KMS-11 (cell line): ENCODE measurements at regions not wholly inside any gene's neighbourhood (a gene's known extent, or its start where the extent isn't known, plus 50 kb on each side); places are given as distances from the start of the nearest gene placed in this dataset.

Source experiments
- H2AFZ ChIP-seq: fragments of 200-600 bp; sonication (generic); 2 replicates; pipeline ENCODE4 v1.6.1; 2016; ENCODE audit warnings: antibody characterized with exemption, mixed run types, low read depth
- H3K27ac ChIP-seq: fragments of 200-600 bp; sonication (generic); 2 replicates; pipeline ENCODE4 v1.6.1; 2016; ENCODE audit warnings: mild to moderate bottlenecking, mixed run types
- H3K27me3 ChIP-seq: fragments of 200-600 bp; sonication (generic); 2 replicates; pipeline ENCODE4 v1.6.1; 2017; ENCODE audit warnings: mild to moderate bottlenecking, low read depth, mixed run types, moderate library complexity; ENCODE audit not compliant: insufficient read depth
- H3K36me3 ChIP-seq: fragments of 200-600 bp; sonication (generic); 2 replicates; pipeline ENCODE4 v1.6.1; 2017; ENCODE audit warnings: mild to moderate bottlenecking, mixed run types; ENCODE audit not compliant: insufficient read depth
- H3K4me1 ChIP-seq: fragments of 200-600 bp; sonication (generic); 2 replicates; pipeline ENCODE4 v1.6.1; 2016; ENCODE audit warnings: mild to moderate bottlenecking, low read depth, mixed run types; ENCODE audit not compliant: poor library complexity, severe bottlenecking
- H3K4me2 ChIP-seq: fragments of 200-600 bp; sonication (generic); 2 replicates; pipeline ENCODE4 v1.7.0; 2016; ENCODE audit warnings: mild to moderate bottlenecking, mixed run types
- H3K4me3 ChIP-seq: fragments of 200-600 bp; sonication (generic); IDR thresholded peaks from 2 replicates; pipeline ENCODE4 v1.6.1; 2017; ENCODE audit warnings: low read depth, low read length, mixed read lengths; ENCODE audit not compliant: insufficient read depth
- H3K79me2 ChIP-seq: fragments of 200-600 bp; sonication (generic); 2 replicates; pipeline ENCODE4 v1.6.1; 2016; ENCODE audit warnings: low read depth, mixed run types; ENCODE audit not compliant: insufficient read depth
- H3K9ac ChIP-seq: fragments of 200-600 bp; sonication (generic); 2 replicates; pipeline ENCODE4 v1.6.1; 2016; ENCODE audit warnings: mild to moderate bottlenecking, mixed run types
- H4K20me1 ChIP-seq: fragments of 200-600 bp; sonication (generic); 2 replicates; pipeline ENCODE4 v1.6.1; 2016; ENCODE audit warnings: mild to moderate bottlenecking, mixed run types; ENCODE audit not compliant: insufficient read depth
- CTCF ChIP-seq: fragments of 200-600 bp; sonication (generic); conservative IDR thresholded peaks from 2 replicates; pipeline ENCODE4 v1.6.1; 2017; ENCODE audit warnings: low read depth, mild to moderate bottlenecking, antibody characterized with exemption, low read length, moderate library complexity, mixed read lengths

- H3K27me3 ChIP-seq = no peaks in the 10 kb centered on the region
- no peak overlapping the region for H3K4me3 ChIP-seq
- no peaks in the 10 kb centered on the region for H3K4me1 ChIP-seq
- H3K27ac ChIP-seq = no peak overlapping the region
- no peaks in the 10 kb centered on the region for H3K79me2 ChIP-seq
- no peak overlapping the region for H3K4me2 ChIP-seq
- H4K20me1 ChIP-seq = no peaks in the 10 kb centered on the region
- H3K36me3 ChIP-seq = no peaks in the 10 kb centered on the region
- TF ChIP-seq CTCF = no peak
- H2AFZ ChIP-seq = no peak overlapping the region
- no peak overlapping the region for H3K9ac ChIP-seq
These were observed 123.8 kb downstream of the HRH4 start for GRCh38 chr18:24584205-24584604.

- H3K4me2 ChIP-seq = no peak overlapping the region
- no peaks in the 10 kb centered on the region for H3K4me1 ChIP-seq
- no peaks in the 10 kb centered on the region for H3K27me3 ChIP-seq
- H2AFZ ChIP-seq = no peak overlapping the region
- H3K4me3 ChIP-seq = no peak overlapping the region
- no peaks in the 10 kb centered on the region for H3K36me3 ChIP-seq
- no peaks in the 10 kb centered on the region for H3K79me2 ChIP-seq
- no peak overlapping the region for H3K27ac ChIP-seq
- no peaks in the 10 kb centered on the region for H4K20me1 ChIP-seq
- H3K9ac ChIP-seq = no peak overlapping the region
- TF ChIP-seq CTCF = no peak
These were observed 124.4 kb downstream of the HRH4 start for GRCh38 chr18:24584813-24585212.

- no peaks in the 10 kb centered on the region for H3K79me2 ChIP-seq
- H3K4me3 ChIP-seq = no peak overlapping the region
- H3K4me1 ChIP-seq = no peaks in the 10 kb centered on the region
- H2AFZ ChIP-seq = no peak overlapping the region
- H3K9ac ChIP-seq = no peak overlapping the region
- H3K4me2 ChIP-seq = no peak overlapping the region
- no peaks in the 10 kb centered on the region for H4K20me1 ChIP-seq
- H3K36me3 ChIP-seq = no peaks in the 10 kb centered on the region
- no peak for TF ChIP-seq CTCF
- no peaks in the 10 kb centered on the region for H3K27me3 ChIP-seq
- H3K27ac ChIP-seq = no peak overlapping the region
These were observed 125.6 kb downstream of the HRH4 start for GRCh38 chr18:24585996-24586566.

GRCh38 chr18:24586662-24587360 lies 126.4 kb downstream of the HRH4 start:
- Histone ChIP-seq H3K36me3 (no peaks in the 10 kb centered on the region), H3K27ac (no peak overlapping the region), H3K4me1 (no peaks in the 10 kb centered on the region), H3K9ac (no peak overlapping the region), H4K20me1 (no peaks in the 10 kb centered on the region), H2AFZ (no peak overlapping the region), H3K79me2 (no peaks in the 10 kb centered on the region), H3K4me2 (no peak overlapping the region), H3K27me3 (no peaks in the 10 kb centered on the region), H3K4me3 (no peak overlapping the region)
- no peak for TF ChIP-seq CTCF
